Hepatocyte (in vitro differentiated cells): ENCODE measurements at regions not wholly inside any gene's neighbourhood (a gene's known extent, or its start where the extent isn't known, plus 50 kb on each side); places are given as distances from the start of the nearest gene placed in this dataset.

Source experiments
- EZH2 ChIP-seq: fragments of 200-600 bp; sonication (generic); IDR thresholded peaks from 2 replicates; pipeline ENCODE4 v1.6.1; 2016; ENCODE audit warnings: antibody characterized with exemption, mild to moderate bottlenecking, borderline replicate concordance
- EZH2phosphoT487 ChIP-seq: fragments of 200-600 bp; sonication (generic); IDR thresholded peaks from one replicate; pipeline ENCODE4 v1.6.1; 2018; ENCODE audit warnings: antibody characterized with exemption, mild to moderate bottlenecking, low read depth, moderate library complexity; ENCODE audit not compliant: unreplicated experiment, severe bottlenecking
- TF ChIP-seq, protein P1 (sequence below): fragments of 200-600 bp; sonication (generic); IDR thresholded peaks from 2 replicates; pipeline ENCODE4 v1.5.1; 2016; ENCODE audit warnings: antibody characterized with exemption, mild to moderate bottlenecking; ENCODE audit not compliant: poor library complexity

DNA sequence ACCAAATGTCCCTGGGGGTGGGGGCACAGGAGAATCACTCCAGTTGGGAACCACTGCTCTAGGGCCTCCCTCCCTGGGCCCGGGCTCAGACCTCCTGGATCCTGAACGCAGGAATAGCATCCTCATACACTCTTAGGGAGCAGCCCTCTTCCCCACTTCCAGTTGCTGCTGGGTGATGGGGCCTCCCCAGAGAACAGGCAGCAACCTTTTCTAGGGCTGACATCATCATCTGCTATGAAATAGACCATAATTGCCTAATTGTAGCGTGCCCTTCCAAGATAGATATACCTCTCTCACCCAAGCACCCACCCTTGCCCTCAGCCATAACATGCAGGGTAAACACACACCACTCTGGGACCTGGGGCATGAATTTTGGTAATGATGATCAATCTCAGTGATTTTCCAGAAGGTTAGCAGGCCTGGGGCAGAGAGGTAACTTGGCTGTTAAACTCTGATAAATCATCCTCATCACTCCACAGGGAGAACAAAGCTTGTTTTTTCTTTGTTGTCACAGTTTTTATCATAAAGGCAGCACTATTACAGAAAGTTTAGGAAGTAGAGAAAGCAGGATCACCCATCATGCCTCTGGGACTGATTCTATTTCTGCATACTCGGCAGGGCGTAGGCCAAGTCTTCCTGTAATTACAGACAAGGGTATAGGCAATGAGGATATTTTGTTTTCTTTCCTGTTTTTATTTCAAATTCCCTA lies 88.3 kb upstream of the PRDM11 start:
- TF ChIP-seq, protein P1, sequence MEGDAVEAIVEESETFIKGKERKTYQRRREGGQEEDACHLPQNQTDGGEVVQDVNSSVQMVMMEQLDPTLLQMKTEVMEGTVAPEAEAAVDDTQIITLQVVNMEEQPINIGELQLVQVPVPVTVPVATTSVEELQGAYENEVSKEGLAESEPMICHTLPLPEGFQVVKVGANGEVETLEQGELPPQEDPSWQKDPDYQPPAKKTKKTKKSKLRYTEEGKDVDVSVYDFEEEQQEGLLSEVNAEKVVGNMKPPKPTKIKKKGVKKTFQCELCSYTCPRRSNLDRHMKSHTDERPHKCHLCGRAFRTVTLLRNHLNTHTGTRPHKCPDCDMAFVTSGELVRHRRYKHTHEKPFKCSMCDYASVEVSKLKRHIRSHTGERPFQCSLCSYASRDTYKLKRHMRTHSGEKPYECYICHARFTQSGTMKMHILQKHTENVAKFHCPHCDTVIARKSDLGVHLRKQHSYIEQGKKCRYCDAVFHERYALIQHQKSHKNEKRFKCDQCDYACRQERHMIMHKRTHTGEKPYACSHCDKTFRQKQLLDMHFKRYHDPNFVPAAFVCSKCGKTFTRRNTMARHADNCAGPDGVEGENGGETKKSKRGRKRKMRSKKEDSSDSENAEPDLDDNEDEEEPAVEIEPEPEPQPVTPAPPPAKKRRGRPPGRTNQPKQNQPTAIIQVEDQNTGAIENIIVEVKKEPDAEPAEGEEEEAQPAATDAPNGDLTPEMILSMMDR: no peak
- TF ChIP-seq EZH2phosphoT487: no peak
- TF ChIP-seq EZH2: no peak
